ENCODE measurements at regions not wholly inside any gene's neighbourhood (a gene's known extent, or its start where the extent isn't known, plus 50 kb on each side); places are given as distances from the start of the nearest gene placed in this dataset.

DNA sequence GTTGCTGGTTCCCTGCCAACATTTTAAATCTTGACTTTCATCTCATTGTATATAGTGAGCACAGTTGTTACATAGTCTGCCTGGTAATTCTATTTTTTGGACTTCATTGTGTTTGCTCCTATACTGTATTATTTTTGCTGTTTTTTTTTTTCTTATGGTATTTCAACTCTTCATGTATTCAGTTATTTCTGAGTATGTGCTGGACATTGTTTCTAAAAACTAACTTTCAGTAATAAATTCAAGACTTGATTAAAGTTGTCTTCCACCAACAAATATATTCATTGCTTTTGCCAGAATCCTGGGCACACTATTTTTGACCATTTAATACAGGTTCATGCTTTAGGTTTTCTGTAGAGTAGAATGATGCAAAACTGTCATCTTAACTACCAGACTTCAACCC is 698.3 kb downstream of the MAFB start:
- DNase-seq (no peak), ATAC-seq (no peak)
- no peak overlapping the region for H3K27ac ChIP-seq (ENCODE audit: low read depth, low read length)
- intact Hi-C loops (cut with micrococcal nuclease), result no loop called here
- no peaks in the 10 kb centered on the region for H3K27me3 ChIP-seq (ENCODE audit: control insufficient read depth in 2 of 2, insufficient read depth in 2 of 2, low read length in 2 of 2)
- Mint-ChIP-seq H3K4me3 (no peak overlapping the region), H3K27me3 (peaks cover 0 to 15% (median 0%) of the 10 kb centered on the region in 5 donors), H3K36me3 (no peaks in the 10 kb centered on the region), H3K9me3 (peaks cover 0 to 21% (median 8%) of the 10 kb centered on the region in 11 donors), H3K27ac (no peak overlapping the region), H3K4me1 (no peaks in the 10 kb centered on the region)
- H3K4me3 ChIP-seq (ENCODE audit: low read length), result no peak overlapping the region
- ChIA-PET CTCF (no interaction called here), POLR2A (no interaction called here)
- no peaks in the 10 kb centered on the region for H3K9me3 ChIP-seq (ENCODE audit: control insufficient read depth in 2 of 3, low read length in 3 of 3)
- no peaks in the 10 kb centered on the region for H3K4me1 ChIP-seq (ENCODE audit: control insufficient read depth in 2 of 2, insufficient read depth in 2 of 2, low read length in 2 of 2)
- no peaks in the 10 kb centered on the region for H3K36me3 ChIP-seq (ENCODE audit: control insufficient read depth in 2 of 3, insufficient read depth in 3 of 3, low read length in 3 of 3)

DNA sequence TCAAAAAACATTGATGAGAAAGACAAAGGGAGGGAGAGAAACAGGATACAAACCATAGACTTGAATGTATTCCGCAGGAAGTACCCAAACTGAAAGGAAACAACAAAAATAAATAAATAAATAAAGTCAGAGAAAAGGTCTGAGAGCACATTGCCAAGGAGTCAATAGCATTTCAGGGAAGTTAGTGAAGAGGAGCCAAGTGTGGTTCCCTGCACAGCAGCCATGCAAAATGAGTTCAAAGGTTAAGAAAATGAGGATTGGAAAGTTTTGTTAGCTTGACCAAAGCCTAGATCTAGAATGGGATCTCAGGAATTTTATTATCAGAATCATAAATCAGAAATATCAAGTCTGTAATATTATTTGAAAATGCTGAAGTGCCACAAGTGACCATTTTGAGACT is 700.0 kb downstream of the MAFB start:
- H3K27ac ChIP-seq (ENCODE audit: low read depth, low read length), result no peak overlapping the region
- H3K36me3 ChIP-seq (ENCODE audit: control insufficient read depth in 2 of 3, insufficient read depth in 3 of 3, low read length in 3 of 3), result no peaks in the 10 kb centered on the region
- no peaks in the 10 kb centered on the region for H3K9me3 ChIP-seq (ENCODE audit: control insufficient read depth in 2 of 3, low read length in 3 of 3)
- no peak for DNase-seq
- Mint-ChIP-seq H3K9me3 (peaks cover 0 to 21% (median 9%) of the 10 kb centered on the region in 11 donors), H3K4me1 (no peaks in the 10 kb centered on the region), H3K4me3 (no peak overlapping the region), H3K36me3 (no peaks in the 10 kb centered on the region), H3K27me3 (peaks cover 0 to 10% (median 0%) of the 10 kb centered on the region in 5 donors), H3K27ac (no peak overlapping the region)
- POLR2A ChIA-PET, result no interaction called here
- intact Hi-C loops (cut with micrococcal nuclease), result no loop called here
- H3K27me3 ChIP-seq (ENCODE audit: control insufficient read depth in 2 of 2, insufficient read depth in 2 of 2, low read length in 2 of 2), result no peaks in the 10 kb centered on the region
- H3K4me3 ChIP-seq (ENCODE audit: low read length), result no peak overlapping the region
- ATAC-seq, result no peak
- CTCF ChIA-PET, result no interaction called here
- H3K4me1 ChIP-seq (ENCODE audit: control insufficient read depth in 2 of 2, insufficient read depth in 2 of 2, low read length in 2 of 2), result no peaks in the 10 kb centered on the region

DNA sequence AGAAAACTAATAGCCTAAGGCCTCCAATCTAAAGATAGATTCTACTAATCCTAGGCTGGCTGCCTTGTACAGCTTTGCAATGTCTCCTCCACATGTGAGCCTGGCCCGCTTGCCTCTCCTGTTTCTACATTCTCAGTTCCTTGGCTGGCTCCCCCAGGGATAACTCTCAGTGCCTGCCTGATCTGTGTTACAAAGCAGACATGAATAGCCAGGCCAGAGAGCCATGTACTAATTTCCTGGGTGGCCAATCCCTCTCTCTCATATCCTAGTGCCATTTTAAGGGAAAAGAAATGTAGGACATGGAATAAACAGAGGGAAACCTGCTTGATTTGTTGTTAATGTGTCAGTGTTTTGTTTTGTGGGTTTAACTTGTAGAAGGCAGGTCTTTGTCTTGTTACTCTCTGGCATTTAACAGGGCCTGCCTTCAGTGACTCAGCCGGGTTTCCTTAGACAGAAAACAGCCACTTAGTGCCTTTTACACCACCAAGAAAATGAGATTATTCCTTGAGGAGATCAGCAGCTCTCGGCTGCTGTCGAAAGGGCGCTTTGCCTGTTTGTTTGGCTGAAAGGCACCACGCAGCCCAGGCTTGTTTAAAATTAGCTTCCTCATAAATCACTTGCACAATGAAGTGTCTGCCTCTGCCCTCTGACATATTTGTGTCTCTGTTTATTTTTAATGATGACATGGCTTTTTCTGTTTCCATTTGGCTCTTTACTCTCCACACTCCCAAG is 702.7 kb downstream of the MAFB start:
- ATAC-seq, result no peak
- peaks cover 0 to 17% (median 9%) of the 10 kb centered on the region in 11 donors for H3K9me3 Mint-ChIP-seq
- no peaks in the 10 kb centered on the region for H3K4me1 Mint-ChIP-seq
- Histone ChIP-seq H3K4me1 (ENCODE audit: control insufficient read depth in 2 of 2, insufficient read depth in 2 of 2, low read length in 2 of 2) (no peaks in the 10 kb centered on the region), H3K4me3 (ENCODE audit: low read length) (no peak overlapping the region), H3K9me3 (ENCODE audit: control insufficient read depth in 2 of 3, low read length in 3 of 3) (no peaks in the 10 kb centered on the region), H3K27ac (ENCODE audit: low read depth, low read length) (no peak overlapping the region), H3K27me3 (ENCODE audit: control insufficient read depth in 2 of 2, insufficient read depth in 2 of 2, low read length in 2 of 2) (no peaks in the 10 kb centered on the region), H3K36me3 (ENCODE audit: control insufficient read depth in 2 of 3, insufficient read depth in 3 of 3, low read length in 3 of 3) (no peaks in the 10 kb centered on the region)
- POLR2A ChIA-PET, result no interaction called here
- H3K36me3 Mint-ChIP-seq, result no peaks in the 10 kb centered on the region
- CTCF ChIA-PET, result no interaction called here
- intact Hi-C loops (cut with micrococcal nuclease), result no loop called here
- H3K27me3 Mint-ChIP-seq, result peaks cover 0 to 13% (median 0%) of the 10 kb centered on the region in 5 donors
- DNase-seq, result no peak
- H3K4me3 Mint-ChIP-seq, result no peak overlapping the region
- H3K27ac Mint-ChIP-seq, result no peak overlapping the region

DNA sequence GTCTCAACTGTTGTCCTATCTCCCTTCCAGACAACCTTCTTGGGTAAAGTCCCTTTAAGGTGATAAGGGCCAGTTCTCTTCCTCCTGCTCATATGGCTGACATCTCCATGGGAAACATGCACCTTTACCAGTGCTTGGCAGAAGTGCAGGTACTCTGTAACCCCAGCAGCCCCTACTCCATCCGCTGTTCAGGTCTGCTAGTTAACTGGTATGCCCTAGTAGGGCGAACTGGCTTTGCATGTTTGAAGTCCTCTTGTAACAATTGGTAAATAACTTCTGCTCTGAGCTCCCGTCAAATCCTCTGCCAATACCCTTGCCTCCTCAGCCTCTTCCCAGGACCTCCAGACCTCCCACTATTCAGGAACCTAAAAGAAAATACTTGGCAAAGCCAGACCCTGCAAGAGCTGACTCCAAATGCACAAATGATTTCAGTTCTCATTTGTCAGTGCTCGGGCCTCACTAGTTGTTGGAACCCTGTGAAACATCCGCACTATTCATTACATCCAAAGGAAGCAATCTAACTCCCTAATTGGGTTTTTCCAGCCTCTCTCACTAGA is 703.7 kb downstream of the MAFB start:
- ChIA-PET CTCF (no interaction called here), POLR2A (no interaction called here)
- Histone ChIP-seq H3K36me3 (ENCODE audit: control insufficient read depth in 2 of 3, insufficient read depth in 3 of 3, low read length in 3 of 3) (no peaks in the 10 kb centered on the region), H3K27me3 (ENCODE audit: control insufficient read depth in 2 of 2, insufficient read depth in 2 of 2, low read length in 2 of 2) (no peaks in the 10 kb centered on the region), H3K27ac (ENCODE audit: low read depth, low read length) (no peak overlapping the region), H3K4me1 (ENCODE audit: control insufficient read depth in 2 of 2, insufficient read depth in 2 of 2, low read length in 2 of 2) (no peaks in the 10 kb centered on the region), H3K4me3 (ENCODE audit: low read length) (no peak overlapping the region), H3K9me3 (ENCODE audit: control insufficient read depth in 2 of 3, low read length in 3 of 3) (no peaks in the 10 kb centered on the region)
- Mint-ChIP-seq H3K27me3 (peaks cover 0 to 13% (median 0%) of the 10 kb centered on the region in 5 donors), H3K9me3 (peaks cover 0 to 10% (median 3%) of the 10 kb centered on the region in 11 donors), H3K4me3 (no peak overlapping the region), H3K36me3 (no peaks in the 10 kb centered on the region), H3K27ac (no peak overlapping the region), H3K4me1 (no peaks in the 10 kb centered on the region)
- no peak for DNase-seq
- intact Hi-C loops (cut with micrococcal nuclease), result no loop called here
- ATAC-seq, result no peak

DNA sequence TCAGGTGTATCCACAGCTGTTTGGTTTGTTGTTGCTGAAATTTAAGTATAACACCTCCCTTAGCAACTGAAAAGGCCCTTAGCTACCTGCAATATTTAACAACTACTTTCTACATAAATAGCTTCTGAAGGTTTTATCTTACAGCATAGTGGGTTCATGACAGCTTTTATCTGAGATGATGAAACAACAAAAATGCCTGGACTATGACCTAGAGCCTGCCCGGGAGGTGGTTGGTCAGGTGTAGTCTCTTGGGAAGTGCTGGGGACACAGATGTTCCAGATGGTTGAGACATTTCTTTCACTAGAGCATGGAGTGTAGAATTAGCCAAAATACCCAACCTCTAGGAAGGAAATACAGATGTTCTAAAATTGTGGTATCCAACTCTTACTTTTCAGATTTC is 705.4 kb downstream of the MAFB start:
- ChIA-PET CTCF (no interaction called here), POLR2A (no interaction called here)
- DNase-seq, result no peak
- Histone ChIP-seq H3K27me3 (ENCODE audit: control insufficient read depth in 2 of 2, insufficient read depth in 2 of 2, low read length in 2 of 2) (no peaks in the 10 kb centered on the region), H3K27ac (ENCODE audit: low read depth, low read length) (no peak overlapping the region), H3K9me3 (ENCODE audit: control insufficient read depth in 2 of 3, low read length in 3 of 3) (no peaks in the 10 kb centered on the region), H3K4me3 (ENCODE audit: low read length) (no peak overlapping the region), H3K36me3 (ENCODE audit: control insufficient read depth in 2 of 3, insufficient read depth in 3 of 3, low read length in 3 of 3) (no peaks in the 10 kb centered on the region), H3K4me1 (ENCODE audit: control insufficient read depth in 2 of 2, insufficient read depth in 2 of 2, low read length in 2 of 2) (no peaks in the 10 kb centered on the region)
- intact Hi-C loops (cut with micrococcal nuclease), result no loop called here
- H3K27me3 Mint-ChIP-seq, result peaks cover 0 to 4% (median 0%) of the 10 kb centered on the region in 5 donors
- H3K36me3 Mint-ChIP-seq, result no peaks in the 10 kb centered on the region
- peaks cover 0 to 7% (median 0%) of the 10 kb centered on the region in 11 donors for H3K9me3 Mint-ChIP-seq
- H3K27ac Mint-ChIP-seq, result no peak overlapping the region
- ATAC-seq, result no peak
- H3K4me1 Mint-ChIP-seq, result no peaks in the 10 kb centered on the region
- no peak overlapping the region for H3K4me3 Mint-ChIP-seq

DNA sequence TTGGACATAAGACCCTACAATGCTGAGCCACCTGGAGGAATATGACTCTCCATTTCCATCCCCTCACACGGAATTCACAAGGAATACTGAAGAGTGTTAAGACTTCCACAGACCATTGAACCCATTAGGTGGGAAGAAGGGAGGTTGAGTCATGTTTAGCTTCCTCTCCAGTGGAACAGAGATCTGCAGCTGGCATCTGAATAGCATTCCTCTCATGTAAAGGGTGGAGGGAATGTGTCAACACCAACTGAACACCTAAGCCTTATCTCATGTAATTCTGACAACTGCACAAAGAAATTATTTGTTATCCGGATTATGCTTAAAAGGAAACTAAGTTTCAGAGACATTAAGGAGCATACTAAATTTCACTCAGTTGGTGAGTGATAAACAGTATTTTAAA is 705.9 kb downstream of the MAFB start:
- no peaks in the 10 kb centered on the region for H3K9me3 ChIP-seq (ENCODE audit: control insufficient read depth in 2 of 3, low read length in 3 of 3)
- no peak overlapping the region for H3K27ac ChIP-seq (ENCODE audit: low read depth, low read length)
- DNase-seq, result no peak
- H3K27me3 ChIP-seq (ENCODE audit: control insufficient read depth in 2 of 2, insufficient read depth in 2 of 2, low read length in 2 of 2), result no peaks in the 10 kb centered on the region
- H3K36me3 Mint-ChIP-seq, result no peaks in the 10 kb centered on the region
- H3K4me1 ChIP-seq (ENCODE audit: control insufficient read depth in 2 of 2, insufficient read depth in 2 of 2, low read length in 2 of 2), result no peaks in the 10 kb centered on the region
- no peaks in the 10 kb centered on the region for H3K36me3 ChIP-seq (ENCODE audit: control insufficient read depth in 2 of 3, insufficient read depth in 3 of 3, low read length in 3 of 3)
- H3K4me3 Mint-ChIP-seq, result no peak overlapping the region
- H3K9me3 Mint-ChIP-seq, result peaks cover 0 to 7% (median 0%) of the 10 kb centered on the region in 11 donors
- intact Hi-C loops (cut with micrococcal nuclease), result no loop called here
- H3K27me3 Mint-ChIP-seq, result peaks cover 0 to 4% (median 0%) of the 10 kb centered on the region in 5 donors
- ATAC-seq, result no peak
- no peak overlapping the region for H3K4me3 ChIP-seq (ENCODE audit: low read length)
- no peak overlapping the region for H3K27ac Mint-ChIP-seq
- ChIA-PET CTCF (no interaction called here), POLR2A (no interaction called here)
- H3K4me1 Mint-ChIP-seq, result no peaks in the 10 kb centered on the region

DNA sequence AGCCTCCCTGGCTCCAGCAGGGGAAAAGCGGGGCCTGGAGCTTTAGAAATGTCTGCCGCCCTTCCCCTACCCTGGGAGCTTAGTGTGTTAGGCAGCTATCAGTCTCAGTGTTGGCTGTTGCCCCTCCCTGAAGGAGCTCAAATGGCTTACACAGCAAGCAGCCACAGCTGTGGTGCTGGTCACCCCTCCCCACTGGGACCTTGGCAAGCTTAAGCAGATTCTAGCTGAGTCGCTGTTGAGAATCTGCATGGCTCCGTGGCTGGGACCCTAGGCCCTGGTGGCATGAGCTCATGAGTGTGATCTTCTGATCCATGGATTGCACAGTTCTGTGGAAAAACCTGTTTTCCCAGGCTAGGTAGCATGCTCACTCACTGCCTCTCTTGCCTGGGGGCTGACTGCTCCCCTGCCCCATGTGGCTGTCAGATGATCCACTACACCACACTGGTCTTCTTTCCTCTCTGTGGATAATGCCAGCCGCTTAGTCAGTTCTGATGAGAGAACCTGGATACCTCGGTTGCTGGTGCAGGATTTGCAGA is 714.0 kb downstream of the MAFB start:
- peaks cover 0 to 9% (median 0%) of the 10 kb centered on the region in 5 donors for H3K36me3 Mint-ChIP-seq
- H3K4me1 ChIP-seq (ENCODE audit: control insufficient read depth in 2 of 2, insufficient read depth in 2 of 2, low read length in 2 of 2), result no peaks in the 10 kb centered on the region
- ATAC-seq (no peak), DNase-seq (no peak)
- no peak overlapping the region for H3K27ac ChIP-seq (ENCODE audit: low read depth, low read length)
- peaks cover 3 to 43% (median 13%) of the 10 kb centered on the region in 11 donors for H3K9me3 Mint-ChIP-seq
- intact Hi-C loops (cut with micrococcal nuclease), result no loop called here
- peaks cover 0 to 9% (median 0%) of the 10 kb centered on the region in 5 donors for H3K27me3 Mint-ChIP-seq
- no peak overlapping the region for H3K4me3 Mint-ChIP-seq
- peaks cover 0 to 5% (median 0%) of the 10 kb centered on the region in 3 experiments for H3K9me3 ChIP-seq (ENCODE audit: control insufficient read depth in 2 of 3, low read length in 3 of 3)
- H3K4me1 Mint-ChIP-seq, result no peaks in the 10 kb centered on the region
- POLR2A ChIA-PET, result no interaction called here
- no peaks in the 10 kb centered on the region for H3K27me3 ChIP-seq (ENCODE audit: control insufficient read depth in 2 of 2, insufficient read depth in 2 of 2, low read length in 2 of 2)
- CTCF ChIA-PET, result no interaction called here
- no peak overlapping the region for H3K27ac Mint-ChIP-seq
- H3K4me3 ChIP-seq (ENCODE audit: low read length), result no peak overlapping the region
- no peaks in the 10 kb centered on the region for H3K36me3 ChIP-seq (ENCODE audit: control insufficient read depth in 2 of 3, insufficient read depth in 3 of 3, low read length in 3 of 3)

All from naive thymus-derived CD4-positive, alpha-beta T cell (primary cell).